Adipocyte (in vitro differentiated cells): ENCODE measurements at regions not wholly inside any gene's neighbourhood (a gene's known extent, or its start where the extent isn't known, plus 50 kb on each side); places are given as distances from the start of the nearest gene placed in this dataset.

Experiments
- DNase-seq: peaks from one replicate; pipeline ENCODE4 v3.0.0-alpha.2; 2015; ENCODE audit warnings: low read depth
- H3K27me3 ChIP-seq: replicated peaks from 2 replicates; pipeline ENCODE4 v1.7.0; 2013; ENCODE audit warnings: mild to moderate bottlenecking, low read length, moderate library complexity; ENCODE audit not compliant: control insufficient read depth, insufficient read depth
- H3K36me3 ChIP-seq: 2 replicates; pipeline ENCODE4 v1.7.0; 2013; ENCODE audit warnings: low read length, mild to moderate bottlenecking, moderate library complexity; ENCODE audit not compliant: control insufficient read depth, insufficient read depth, severe bottlenecking
- H3K4me1 ChIP-seq: 2 replicates; pipeline ENCODE4 v1.7.0; 2013; ENCODE audit warnings: mild to moderate bottlenecking, low read length, moderate library complexity; ENCODE audit not compliant: control insufficient read depth, insufficient read depth
- H3K4me3 ChIP-seq: 2 replicates; pipeline ENCODE4 v1.7.0; 2013; ENCODE audit warnings: mild to moderate bottlenecking, low read length, moderate library complexity
- H3K9ac ChIP-seq: 2 replicates; pipeline ENCODE4 v1.7.0; 2013; ENCODE audit warnings: mild to moderate bottlenecking, low read length, moderate library complexity
- H3K9me3 ChIP-seq: 2 replicates; pipeline ENCODE4 v1.7.0; 2013; ENCODE audit warnings: mild to moderate bottlenecking, low read length, moderate library complexity; ENCODE audit not compliant: control insufficient read depth

DNA sequence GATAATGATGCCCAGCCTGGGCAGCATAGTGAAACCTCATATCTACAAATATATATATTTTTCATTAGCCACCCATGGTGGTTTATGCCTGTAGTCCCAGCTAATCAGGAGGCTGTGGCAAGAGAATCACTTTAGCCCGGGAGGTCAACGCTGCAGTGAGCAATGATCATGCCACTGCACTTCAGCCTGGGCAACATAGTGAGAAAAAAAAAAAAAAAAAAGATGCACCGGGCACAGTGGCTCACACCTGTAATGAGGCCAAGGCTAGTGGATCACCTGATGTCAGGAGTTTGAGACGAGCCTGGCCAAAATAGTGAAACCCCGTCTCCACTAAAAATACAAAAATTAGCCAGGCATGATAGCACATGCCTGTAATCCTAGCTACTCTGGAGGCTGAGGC, 50.2 kb upstream of the ADRA1B start:
- Histone ChIP-seq H3K9me3 (no peaks in the 10 kb centered on the region), H3K27me3 (peaks cover 44% of the 10 kb centered on the region), H3K4me3 (no peak overlapping the region), H3K4me1 (peaks cover 15% of the 10 kb centered on the region), H3K9ac (peak overlapping the region; percentile 65), H3K36me3 (no peaks in the 10 kb centered on the region)
- no peak for DNase-seq
